Umbilical cord (tissue), 1 donor: ENCODE measurements at regions not wholly inside any gene's neighbourhood (a gene's known extent, or its start where the extent isn't known, plus 50 kb on each side); places are given as distances from the start of the nearest gene placed in this dataset.
"Not testable (repeated sequence)": the region's sequence is repeated elsewhere in the genome, so short reads cannot be mapped to it uniquely, and the experiment has no call there.

ENCODE experiments used
- DNase-seq: peaks from one replicate; pipeline ENCODE4 v3.0.0-alpha.2; 2015; ENCODE audit warnings: low spot score

DNA sequence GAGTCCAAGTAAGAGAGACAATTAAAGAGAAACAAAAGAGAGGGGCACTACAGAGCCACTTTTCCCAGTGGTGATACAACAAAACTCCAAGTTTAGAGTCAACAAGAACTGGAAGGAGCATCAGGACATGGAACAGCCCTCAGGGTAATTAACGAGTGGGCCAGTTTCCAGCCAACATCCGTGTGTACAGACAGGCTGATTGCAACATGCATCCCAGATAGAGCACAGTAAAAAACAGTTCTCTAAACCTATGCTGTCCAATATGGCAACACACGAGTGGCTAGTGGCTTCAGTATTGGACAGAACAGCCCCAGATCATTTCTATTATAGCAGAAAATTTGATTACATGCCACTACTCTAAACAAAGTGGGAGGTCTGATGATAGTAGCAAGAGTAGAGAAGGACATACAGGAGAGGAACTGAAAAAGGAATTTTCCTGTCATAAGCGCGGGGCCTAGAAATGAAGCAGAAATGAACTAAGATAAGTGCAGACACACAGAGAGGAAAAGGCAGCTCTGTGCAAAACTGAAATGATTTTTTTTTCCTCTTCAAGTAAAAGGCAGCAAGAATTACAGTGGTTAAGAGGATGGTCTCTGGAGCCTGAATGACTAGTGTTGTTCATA is 175.6 kb upstream of the CCNG1 start:
- DNase-seq = no peak

DNA sequence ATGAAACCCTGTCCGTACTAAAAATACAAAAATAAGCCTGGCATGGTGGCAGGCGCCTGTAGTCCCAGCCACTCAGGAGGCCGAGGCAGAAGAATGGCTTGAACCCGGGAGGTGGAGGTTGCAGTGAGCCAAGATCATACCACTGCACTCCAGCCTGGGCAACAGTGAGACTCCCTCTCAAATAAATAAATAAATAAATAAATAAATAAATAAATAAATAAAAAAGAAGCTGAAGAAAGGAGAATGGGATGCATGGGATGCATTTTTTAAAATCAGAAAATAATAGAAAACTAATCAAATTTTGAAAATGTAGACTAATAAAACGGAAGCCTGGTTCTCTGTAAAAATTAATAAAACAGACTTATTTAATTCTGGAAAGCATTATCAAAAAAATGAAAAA is 171.1 kb upstream of the CCNG1 start:
- DNase-seq = not testable (repeated sequence)

DNA sequence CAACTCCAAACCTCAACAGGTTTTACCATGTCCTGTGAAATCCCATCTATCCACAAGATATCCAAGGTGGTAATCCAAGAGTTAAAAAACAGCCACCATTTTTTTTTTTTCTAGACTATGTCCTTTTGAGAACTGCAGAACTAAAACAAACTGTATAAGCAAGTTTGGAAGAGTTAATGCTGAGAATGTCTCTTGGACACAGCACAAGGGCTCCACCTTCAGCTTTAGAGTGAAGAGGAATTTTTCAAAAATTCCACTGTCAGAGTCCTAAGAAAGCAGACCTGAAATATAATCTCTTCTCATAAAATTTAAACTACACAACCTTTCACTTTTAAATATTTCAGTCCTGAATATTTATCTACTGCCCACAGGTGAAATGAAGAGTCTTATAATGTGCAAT is 167.8 kb upstream of the CCNG1 start:
- peak; percentile 52 for DNase-seq

DNA sequence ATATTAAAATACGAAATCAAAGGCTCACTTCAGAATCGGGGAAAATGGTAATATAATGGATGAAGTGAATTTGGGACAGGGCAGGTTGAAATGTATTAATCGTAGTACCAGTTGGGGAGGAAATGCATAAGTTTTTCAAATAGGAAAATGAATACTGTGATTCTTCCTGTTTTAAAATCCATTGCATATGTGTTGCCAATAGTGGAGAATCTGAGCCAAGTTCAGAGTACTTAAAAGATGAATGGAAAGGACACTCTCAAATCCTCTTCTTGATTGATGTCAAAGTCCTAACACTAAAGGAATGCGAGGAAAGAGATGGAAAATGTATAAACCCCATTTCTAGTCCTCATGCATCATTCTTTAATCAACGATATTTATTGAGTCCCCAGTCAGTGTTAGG is 160.9 kb upstream of the CCNG1 start:
- DNase-seq = no peak

DNA sequence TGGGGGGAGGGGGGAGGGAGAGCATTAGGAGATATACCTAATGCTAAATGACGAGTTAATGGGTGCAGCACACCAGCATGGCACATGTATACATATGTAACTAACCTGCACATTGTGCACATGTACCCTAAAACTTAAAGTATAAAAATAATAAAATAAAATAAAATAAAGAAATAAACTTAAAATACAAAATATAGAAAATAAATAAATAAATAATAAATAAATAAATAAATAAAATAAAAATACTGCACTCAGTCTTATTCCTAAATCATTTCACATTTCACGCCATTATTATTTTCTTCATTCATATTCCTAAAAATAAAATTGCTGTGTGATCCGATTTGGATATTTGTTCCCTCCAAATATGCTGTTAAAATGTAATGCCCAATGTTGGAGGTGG is 156.5 kb upstream of the CCNG1 start:
- DNase-seq = not testable (repeated sequence)

DNA sequence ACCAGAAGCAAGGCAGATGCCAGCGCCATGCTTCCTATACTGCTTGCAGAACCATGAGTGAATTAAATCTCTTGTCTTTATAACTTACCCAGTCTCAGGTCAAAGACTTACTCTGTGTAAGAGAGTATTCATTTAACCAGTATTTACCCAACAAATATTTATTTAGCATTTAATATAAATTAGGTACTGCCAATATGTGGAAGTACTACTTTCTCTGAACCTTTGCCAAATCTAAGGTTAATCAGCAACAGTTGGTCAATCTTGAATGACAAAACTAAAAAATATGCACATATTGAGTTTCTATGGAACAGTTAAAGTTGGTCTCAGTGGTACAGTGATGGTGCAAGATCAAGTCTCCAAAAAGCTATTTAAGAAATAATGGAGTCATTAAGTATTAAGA is 155.9 kb upstream of the CCNG1 start:
- DNase-seq = no peak

DNA sequence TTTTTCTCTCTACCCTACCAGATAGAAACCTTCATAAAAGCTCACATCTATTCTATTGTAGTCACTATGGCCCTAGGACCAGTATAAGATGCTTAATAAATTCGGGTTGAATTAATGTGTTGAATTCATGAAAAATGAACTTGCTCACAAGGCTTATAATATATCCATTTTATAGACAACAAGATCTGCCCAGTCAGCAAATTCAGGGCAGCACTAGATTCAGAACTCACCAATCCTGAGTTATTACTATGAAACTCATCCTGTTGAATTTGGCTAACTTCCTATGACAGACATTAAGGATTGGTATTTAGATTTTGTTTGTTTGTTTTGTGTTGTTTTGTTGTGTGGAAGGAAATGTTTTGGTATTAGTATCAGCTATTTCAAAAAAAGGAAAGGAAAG is 143.6 kb upstream of the CCNG1 start:
- no peak for DNase-seq

DNA sequence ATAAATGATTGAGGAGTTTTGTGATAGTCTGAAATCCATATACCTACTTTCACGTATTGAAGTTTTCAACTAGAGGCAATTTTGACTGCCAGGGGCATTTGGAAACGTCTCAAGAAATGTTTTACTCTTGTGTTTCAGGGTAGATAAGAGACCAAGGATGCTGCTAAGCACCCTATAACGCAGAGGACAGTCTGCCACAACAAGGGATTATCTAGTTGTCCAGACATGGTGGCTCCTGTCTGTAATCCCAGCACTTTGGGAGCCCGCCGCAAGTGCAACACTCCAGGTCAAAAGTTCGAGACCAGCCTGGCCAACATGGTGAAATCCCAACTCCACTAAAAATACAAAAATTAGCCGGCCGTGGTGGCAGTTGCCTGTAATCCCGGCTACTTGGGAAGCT is 133.7 kb upstream of the CCNG1 start:
- DNase-seq = no peak

DNA sequence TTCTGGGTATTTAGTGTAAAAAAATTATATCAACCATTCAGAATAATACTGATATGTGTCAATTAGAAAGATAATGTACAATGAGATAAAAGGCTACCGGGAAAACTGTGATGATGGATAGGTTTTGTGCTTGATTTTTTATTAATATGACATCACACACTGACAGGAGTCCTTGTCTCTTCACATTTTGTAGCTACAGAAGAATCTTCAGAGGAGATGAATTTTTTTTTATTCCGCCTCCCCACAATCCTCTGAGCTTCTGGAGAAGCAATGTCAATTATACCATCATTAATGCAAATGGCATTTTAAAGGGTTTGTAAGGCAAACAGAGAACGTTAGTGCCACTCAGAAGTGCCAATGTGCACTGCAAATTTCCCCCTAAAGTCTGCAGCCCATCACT is 131.7 kb upstream of the CCNG1 start:
- no peak for DNase-seq

DNA sequence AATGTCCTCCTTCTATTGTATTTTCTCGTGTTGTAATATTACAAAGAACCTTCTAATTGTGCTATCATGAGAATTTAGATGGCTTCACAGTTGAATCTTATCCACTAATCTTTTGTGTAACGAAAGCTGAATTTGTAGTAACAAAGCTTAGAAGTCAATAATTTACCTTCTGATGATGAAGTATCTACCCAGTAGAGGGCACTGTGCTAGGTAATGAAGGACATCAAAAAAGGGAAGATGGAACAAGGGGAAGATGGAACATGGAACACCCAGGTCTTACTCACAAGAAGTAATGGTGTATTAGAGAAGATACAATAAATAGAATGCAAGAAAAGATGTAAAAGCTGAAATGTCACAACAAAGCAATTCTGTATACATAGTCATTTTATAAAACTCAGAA is 131.0 kb upstream of the CCNG1 start:
- no peak for DNase-seq

DNA sequence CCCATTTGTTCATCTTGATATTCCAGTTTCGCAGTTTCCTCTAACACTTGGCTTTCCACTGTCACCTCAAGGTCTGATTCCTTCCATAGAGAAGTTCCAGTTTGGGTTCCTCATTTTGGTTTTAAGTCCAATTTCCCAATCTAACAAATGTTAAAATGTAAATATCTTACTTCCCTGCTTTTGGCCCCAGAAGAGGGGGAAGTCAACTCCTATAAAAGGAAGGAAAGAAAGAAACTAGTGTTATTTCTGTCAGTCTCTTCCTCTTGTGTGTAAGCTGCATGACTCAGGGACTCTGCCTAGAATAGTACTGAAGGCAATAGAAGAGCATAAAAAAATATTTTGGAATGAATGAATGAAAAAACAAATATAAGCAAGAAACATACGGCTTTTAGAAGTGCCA is 127.5 kb upstream of the CCNG1 start:
- no peak for DNase-seq

DNA sequence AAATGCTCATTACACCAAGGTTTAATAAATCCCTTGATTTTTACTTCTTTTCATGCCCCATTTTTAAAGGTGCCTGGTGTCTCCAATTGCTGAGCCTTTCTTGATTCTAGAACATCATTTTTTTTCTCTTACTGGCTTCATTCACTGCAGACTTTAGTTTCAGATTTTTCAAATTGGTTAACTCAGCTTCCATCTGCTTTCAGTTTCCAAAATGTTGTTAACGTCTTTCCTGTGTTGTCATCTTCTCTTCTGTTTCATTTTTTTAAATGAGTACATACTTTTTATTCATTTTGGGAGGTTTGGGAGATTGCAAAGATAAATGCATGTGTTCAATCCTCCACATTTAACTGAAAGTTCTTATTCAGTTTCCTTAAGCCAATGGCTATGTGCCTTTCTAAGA is 126.4 kb upstream of the CCNG1 start:
- DNase-seq = no peak

DNA sequence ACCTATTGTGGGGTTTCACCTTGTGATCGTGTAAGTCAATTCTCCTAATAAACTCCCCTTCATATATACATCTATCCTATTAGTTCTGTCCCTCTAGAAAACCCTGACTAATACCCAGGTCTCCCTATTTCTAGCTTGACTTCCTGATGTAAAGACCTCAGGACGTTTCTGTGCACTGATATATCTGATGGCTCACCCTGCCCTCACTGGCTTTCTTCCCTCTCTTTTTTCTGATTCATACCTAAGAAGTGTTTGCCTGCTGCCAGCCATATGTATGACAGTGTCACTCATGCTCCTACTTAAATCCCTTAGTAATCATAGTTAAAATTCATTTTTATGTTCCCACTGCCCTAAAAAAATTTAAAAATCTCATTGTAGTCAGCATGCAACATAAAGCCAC is 124.8 kb upstream of the CCNG1 start:
- DNase-seq = no peak

DNA sequence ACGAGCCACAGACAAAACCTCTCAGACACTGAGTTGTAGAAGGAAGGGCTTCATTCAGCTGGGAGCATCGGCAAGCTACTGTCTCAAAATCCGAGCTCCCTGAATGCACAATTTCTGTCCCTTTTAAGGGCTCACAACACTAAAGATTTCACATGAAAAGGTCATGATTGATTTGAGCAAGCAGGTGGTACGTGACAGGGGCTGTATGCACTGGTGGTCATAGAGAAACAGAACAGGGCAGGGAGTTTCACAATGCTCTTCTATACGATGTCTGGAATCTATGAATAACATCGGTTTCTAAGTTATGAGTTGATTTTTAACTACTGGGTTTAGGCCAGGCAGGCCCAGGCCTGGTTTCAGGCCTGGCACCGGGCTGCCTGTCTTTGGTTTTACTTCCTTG is 124.3 kb upstream of the CCNG1 start:
- DNase-seq = not testable (repeated sequence)

DNA sequence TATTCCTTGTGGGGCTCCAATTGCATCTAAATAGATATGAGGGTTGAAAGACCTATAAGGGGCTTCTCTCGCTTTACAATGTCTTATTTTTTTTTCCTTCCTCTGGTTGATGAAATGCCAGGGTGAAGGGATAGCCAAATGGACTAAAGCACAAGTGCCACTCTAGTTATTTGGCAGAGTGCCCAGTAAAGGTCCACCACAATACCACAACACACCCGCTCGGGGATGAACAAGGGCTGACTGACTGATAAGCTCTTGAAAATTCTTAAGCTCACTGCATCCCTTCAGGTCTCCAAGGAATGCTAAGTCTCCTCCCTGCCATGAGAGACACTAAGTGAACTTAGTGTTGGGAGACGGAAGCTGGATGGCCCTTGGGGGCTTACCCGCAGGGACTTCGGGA is 121.0 kb upstream of the CCNG1 start:
- not testable (repeated sequence) for DNase-seq

DNA sequence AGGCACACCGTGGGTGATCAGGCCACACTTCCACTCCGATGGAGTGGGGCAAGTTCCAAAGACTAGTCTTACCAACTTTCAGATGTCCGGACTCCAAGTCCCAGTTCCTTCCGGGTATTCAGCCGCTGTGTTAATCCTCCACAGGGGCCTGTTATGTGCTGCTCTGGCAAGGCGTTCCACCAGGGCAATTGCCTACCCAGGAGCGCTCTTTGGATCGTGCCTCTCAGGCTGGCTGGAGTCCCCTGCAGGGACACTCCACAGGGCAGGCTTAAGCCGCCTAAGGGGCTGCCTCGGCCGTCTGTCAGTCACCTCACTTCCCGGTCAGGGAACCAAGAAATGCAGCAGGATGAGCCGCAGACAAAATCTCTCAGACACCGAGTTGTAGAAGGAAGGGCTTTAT is 118.7 kb upstream of the CCNG1 start:
- no peak for DNase-seq

DNA sequence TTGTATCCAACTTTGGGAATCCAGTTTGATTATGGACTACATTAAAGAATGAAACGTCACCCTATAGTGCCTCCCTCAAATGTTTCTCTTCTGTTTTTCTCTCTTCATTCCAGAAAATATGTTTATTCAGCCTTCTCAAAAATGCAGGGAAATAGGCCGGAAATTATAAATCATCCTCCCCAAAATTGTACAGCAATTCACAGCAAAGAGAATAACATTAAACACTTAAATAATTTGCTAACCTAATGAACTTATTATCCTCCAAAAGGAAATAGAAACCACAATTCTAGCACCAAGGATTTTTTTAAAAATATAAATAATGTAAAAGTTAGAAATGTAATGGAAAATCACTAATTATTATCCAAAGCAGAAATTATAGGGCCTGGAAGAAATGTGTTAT is 115.9 kb upstream of the CCNG1 start:
- no peak for DNase-seq

DNA sequence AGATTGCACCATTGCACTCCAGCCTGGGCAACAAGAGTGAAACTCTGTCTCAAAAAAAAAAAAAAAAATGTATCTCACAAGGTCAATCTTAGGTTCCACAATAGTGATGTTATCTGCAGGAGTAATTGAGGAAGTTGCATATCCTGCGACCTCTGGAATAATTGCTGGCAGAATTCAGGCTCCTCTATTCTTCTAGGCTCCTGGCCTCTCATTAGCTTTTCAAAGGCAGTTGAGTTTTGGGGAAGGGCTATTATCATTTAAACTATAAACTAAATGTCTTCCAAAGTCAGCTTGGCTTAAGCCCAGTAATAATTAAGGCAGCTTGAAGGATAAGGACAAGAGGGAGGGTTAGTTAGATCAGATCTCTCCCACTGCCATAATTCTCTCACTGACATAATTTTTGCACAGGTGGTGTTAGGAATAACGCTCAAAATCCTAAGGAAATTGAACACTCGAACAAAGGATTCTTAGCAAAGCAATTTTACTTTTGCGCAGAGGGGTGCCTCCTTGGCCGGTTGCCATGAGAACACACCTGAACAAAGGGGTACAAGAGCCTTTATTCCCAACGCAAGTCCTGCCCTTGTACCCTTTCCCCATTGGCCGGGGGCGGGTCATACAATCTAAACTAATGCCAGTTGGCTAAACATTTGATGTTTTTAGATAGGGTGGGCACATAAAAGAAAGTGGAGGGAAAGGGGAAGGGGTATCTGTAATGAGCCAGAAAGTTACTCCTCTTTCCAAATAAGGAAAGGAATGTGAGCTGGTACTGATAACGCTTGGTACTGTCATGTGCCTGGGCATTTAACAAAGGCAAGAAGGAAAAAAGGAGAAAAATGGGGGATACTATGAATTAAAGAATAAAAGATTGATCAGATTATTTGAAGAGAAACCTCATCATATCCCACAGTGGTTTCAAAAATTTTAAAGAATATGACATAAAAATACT is 106.4 kb upstream of the CCNG1 start:
- no peak for DNase-seq

DNA sequence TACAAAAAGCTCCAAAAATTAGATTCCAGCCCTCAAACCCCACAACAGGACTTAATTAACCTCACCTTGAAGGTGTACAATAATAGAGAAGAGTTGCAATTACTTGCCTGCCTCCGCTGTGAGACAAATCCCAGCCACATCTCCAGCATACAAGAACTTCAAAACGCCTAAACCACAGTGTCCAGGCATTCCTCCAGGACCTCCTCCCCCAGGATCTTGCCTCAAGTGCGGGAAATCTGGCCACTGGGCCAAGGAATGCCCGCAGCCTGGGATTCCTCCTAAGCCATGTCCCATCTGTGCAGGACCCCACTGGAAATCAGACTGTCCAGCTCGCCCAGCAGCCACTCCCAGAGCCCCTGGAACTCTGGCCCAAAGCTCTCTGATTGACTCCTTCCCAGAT is 101.3 kb upstream of the CCNG1 start:
- DNase-seq = not testable (repeated sequence)

DNA sequence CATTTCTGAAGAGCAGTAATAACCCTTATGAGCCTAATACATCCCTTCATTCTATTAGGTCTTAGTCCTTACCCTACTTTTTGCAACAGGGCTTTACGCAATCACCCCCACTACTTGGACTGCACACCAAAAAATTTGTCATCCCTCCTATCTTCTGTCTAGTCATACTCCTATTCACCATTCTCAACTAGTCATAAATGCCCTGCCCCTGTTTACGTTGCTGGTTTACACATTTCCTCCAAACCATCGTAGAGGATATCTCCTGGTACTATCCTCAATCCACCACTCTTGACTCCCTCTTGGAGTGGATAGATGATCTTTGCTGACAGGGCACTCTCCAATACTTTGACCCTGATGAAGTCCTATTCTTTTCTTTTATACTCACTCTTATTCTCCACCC is 98.2 kb upstream of the CCNG1 start:
- DNase-seq = no peak

DNA sequence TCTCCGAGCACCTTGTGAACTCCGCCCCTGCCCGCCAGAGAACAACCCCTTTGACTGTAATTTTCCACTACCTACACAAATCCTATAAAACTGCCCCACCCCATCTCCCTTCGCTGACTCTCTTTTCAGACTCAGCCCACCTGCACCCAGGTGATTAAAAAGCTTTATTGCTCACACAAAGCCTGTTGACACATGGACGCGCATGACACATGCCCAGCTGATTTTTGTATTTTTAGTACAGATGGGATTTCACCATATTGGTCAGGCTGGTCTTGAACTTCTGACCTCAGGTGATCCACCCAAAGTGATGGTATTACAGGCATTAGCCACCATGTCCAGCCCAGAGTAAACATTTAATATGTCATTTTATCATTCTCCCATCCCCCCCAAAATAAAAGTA is 97.0 kb upstream of the CCNG1 start:
- DNase-seq = not testable (repeated sequence)

DNA sequence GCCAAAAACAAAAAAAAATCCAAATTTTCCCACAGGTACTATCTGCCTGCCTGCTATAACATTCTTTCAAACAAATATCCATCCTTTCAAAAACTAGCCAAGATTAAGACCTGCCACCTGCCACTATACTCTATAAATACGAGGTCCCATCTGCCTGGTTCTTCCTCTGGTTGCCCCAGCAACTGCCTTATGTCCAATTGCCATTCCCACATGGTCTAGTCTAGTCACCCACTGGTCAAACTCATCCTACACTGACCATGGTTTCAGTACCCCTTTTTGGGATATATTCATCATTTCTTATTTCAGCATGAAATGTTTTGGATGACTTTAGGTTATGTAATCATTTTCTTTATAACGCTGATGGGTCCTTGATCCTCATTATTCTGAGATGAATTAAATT is 95.1 kb upstream of the CCNG1 start:
- no peak for DNase-seq

DNA sequence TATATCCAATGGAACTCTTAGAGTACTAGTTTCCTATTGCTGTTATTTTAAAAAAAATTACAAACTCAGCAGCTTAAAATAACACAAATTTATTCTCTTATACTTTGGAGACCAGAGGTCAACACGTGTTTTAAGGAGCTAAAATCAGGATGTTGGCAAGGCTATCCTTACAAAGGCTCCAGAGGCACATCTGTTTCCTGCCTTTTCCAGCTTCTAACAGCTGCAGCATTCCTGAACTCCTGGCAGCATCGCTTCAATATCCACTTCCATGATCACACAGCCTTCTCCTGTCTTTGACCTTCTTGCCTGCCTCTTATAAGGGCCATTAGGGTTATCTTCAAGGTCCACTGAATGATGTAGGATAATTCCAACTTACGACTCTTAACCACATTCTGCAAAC is 92.2 kb upstream of the CCNG1 start:
- peak; percentile 7 for DNase-seq
